HEK293 (cell line): ENCODE measurements at regions not wholly inside any gene's neighbourhood (a gene's known extent, or its start where the extent isn't known, plus 50 kb on each side); places are given as distances from the start of the nearest gene placed in this dataset.

ENCODE experiments used
- CTCF ChIA-PET: fragments of 350-600 bp; formaldehyde crosslinking; extraction: SDS; loops from one replicate; lab custom pipeline; 2021; ENCODE audit warnings: antibody characterized with exemption; lab: Yijun Ruan, JAX
- POLR2A ChIA-PET: fragments of 300-600 bp; formaldehyde crosslinking; extraction: SDS; loops from one replicate; lab custom pipeline; 2020; ENCODE audit warnings: antibody characterized with exemption, inconsistent platforms; lab: Yijun Ruan, JAX
- H3K27ac ChIP-seq: fragments of 200-500 bp; sonication (Bioruptor generic); 2 replicates; pipeline ENCODE4 v1.5.1; 2014; ENCODE audit warnings: low read depth, low read length, control low read depth, inconsistent platforms; ENCODE audit errors: extremely low read depth
- H3K36me3 ChIP-seq, 2 experiments: fragments of 200-500 bp in 1 of 2; sonication (Bioruptor generic) in 1 of 2; 1 replicate in 1 of 2; 2 replicates in 1 of 2; pipeline ENCODE4 v1.5.1; 2014 to 2017; ENCODE audit warnings: inconsistent platforms in 2 of 2, low read length in 2 of 2; ENCODE audit not compliant: control insufficient read depth in 2 of 2, insufficient read depth in 1 of 2
- H3K4me1 ChIP-seq: fragments of 200-500 bp; sonication (Bioruptor generic); 2 replicates; pipeline ENCODE4 v1.5.1; 2014; ENCODE audit warnings: mild to moderate bottlenecking, low read length, inconsistent platforms; ENCODE audit not compliant: control insufficient read depth, insufficient read depth
- H3K4me3 ChIP-seq: 2 replicates; pipeline ENCODE4 v1.5.1; 2011; ENCODE audit warnings: low read depth, mild to moderate bottlenecking, control low read depth, low read length, moderate library complexity
- H3K9me3 ChIP-seq: fragments of 200-500 bp; sonication (Bioruptor generic); 2 replicates; pipeline ENCODE4 v1.5.1; 2014; ENCODE audit warnings: low read depth, low read length, inconsistent platforms; ENCODE audit not compliant: control insufficient read depth, insufficient read depth
- BCL6B ChIP-seq: fragments of 450-650 bp; formaldehyde crosslinking; IDR thresholded peaks from 2 replicates; pipeline ENCODE4 v1.5.1; 2017; ENCODE audit warnings: missing biosample characterization, missing genetic modification characterization
- FEZF1 ChIP-seq: fragments of 450-650 bp; formaldehyde crosslinking; IDR thresholded peaks from 2 replicates; pipeline ENCODE4 v1.5.1; 2016; ENCODE audit warnings: missing biosample characterization, missing genetic modification characterization
- HOXD13 ChIP-seq: sonication (generic); formaldehyde crosslinking; IDR thresholded peaks from 2 replicates; pipeline ENCODE4 v1.8.0; 2022; ENCODE audit warnings: missing genetic modification reagents, borderline replicate concordance
- TSHZ1 ChIP-seq: fragments of 450-650 bp; formaldehyde crosslinking; IDR thresholded peaks from 2 replicates; pipeline ENCODE4 v1.5.1; 2016; ENCODE audit warnings: missing biosample characterization, missing genetic modification characterization, borderline replicate concordance
- ZBTB11 ChIP-seq: fragments of 450-650 bp; formaldehyde crosslinking; conservative IDR thresholded peaks from 2 replicates; pipeline ENCODE4 v1.5.1; 2016; ENCODE audit warnings: low read depth, missing biosample characterization, missing genetic modification characterization
- ZFHX2 ChIP-seq: fragments of 450-650 bp; formaldehyde crosslinking; conservative IDR thresholded peaks from 2 replicates; pipeline ENCODE4 v1.5.1; 2016; ENCODE audit warnings: missing biosample characterization, missing genetic modification characterization
- ZNF24 ChIP-seq: fragments of 450-650 bp; formaldehyde crosslinking; IDR thresholded peaks from 2 replicates; pipeline ENCODE4 v1.5.1; 2016; ENCODE audit warnings: missing biosample characterization, missing genetic modification characterization
- ZNF324 ChIP-seq: fragments of 450-650 bp; formaldehyde crosslinking; IDR thresholded peaks from 2 replicates; pipeline ENCODE4 v1.5.1; 2016; ENCODE audit warnings: missing biosample characterization, missing genetic modification characterization
- ZNF423 ChIP-seq: fragments of 450-650 bp; formaldehyde crosslinking; IDR thresholded peaks from 2 replicates; pipeline ENCODE4 v1.5.1; 2016; ENCODE audit warnings: missing biosample characterization, missing genetic modification characterization
- ZNF501 ChIP-seq: fragments of 450-650 bp; formaldehyde crosslinking; IDR thresholded peaks from 2 replicates; pipeline ENCODE4 v1.5.1; 2016; ENCODE audit warnings: missing biosample characterization, missing genetic modification characterization
- ZNF518A ChIP-seq: fragments of 450-650 bp; formaldehyde crosslinking; conservative IDR thresholded peaks from 2 replicates; pipeline ENCODE4 v1.5.1; 2016; ENCODE audit warnings: low read depth, missing biosample characterization, missing genetic modification characterization
- ZNF560 ChIP-seq: fragments of 450-650 bp; formaldehyde crosslinking; IDR thresholded peaks from 2 replicates; pipeline ENCODE4 v1.5.1; 2017; ENCODE audit warnings: missing biosample characterization, missing genetic modification characterization, borderline replicate concordance
- ZNF585B ChIP-seq: fragments of 450-650 bp; formaldehyde crosslinking; IDR thresholded peaks from 2 replicates; pipeline ENCODE4 v1.5.1; 2016; ENCODE audit warnings: missing biosample characterization, missing genetic modification characterization
- ZNF621 ChIP-seq: fragments of 450-650 bp; formaldehyde crosslinking; IDR thresholded peaks from 2 replicates; pipeline ENCODE4 v1.5.1; 2017; ENCODE audit warnings: missing biosample characterization, missing genetic modification characterization
- ZNF645 ChIP-seq: fragments of 450-650 bp; formaldehyde crosslinking; IDR thresholded peaks from 2 replicates; pipeline ENCODE4; 2016; ENCODE audit warnings: missing biosample characterization, missing genetic modification characterization
- ZNF654 ChIP-seq: fragments of 450-650 bp; formaldehyde crosslinking; IDR thresholded peaks from 2 replicates; pipeline ENCODE4 v1.5.1; 2016; ENCODE audit warnings: low read depth, missing biosample characterization, missing genetic modification characterization
- ZNF785 ChIP-seq: fragments of 450-650 bp; formaldehyde crosslinking; IDR thresholded peaks from 2 replicates; pipeline ENCODE4 v1.5.1; 2016; ENCODE audit warnings: missing biosample characterization, missing genetic modification characterization

- TF ChIP-seq TSHZ1 (tag by site-specific recombination) = no peak
- TF ChIP-seq ZNF501 = no peak
- no peak for TF ChIP-seq ZNF324 (tag by site-specific recombination)
These were observed 61.7 kb upstream of the AKAP13 start (continued) for GRCh38 chr15:85318732-85319076.

GRCh38 chr15:85324202-85324601 lies 56.2 kb upstream of the AKAP13 start:
- no peaks in the 10 kb centered on the region for H3K36me3 ChIP-seq
- TF ChIP-seq ZBTB11 (tag by site-specific recombination) = no peak
- no peak for TF ChIP-seq ZNF621 (tag by site-specific recombination)
- no peak for TF ChIP-seq ZNF654 (tag by site-specific recombination)
- no peak for TF ChIP-seq ZFHX2 (tag by site-specific recombination)
- no peak for TF ChIP-seq ZNF423 (tag by site-specific recombination)
- no peak for TF ChIP-seq ZNF585B (tag by site-specific recombination)
- no peak for TF ChIP-seq FEZF1 (tag by site-specific recombination)
- no peak for TF ChIP-seq HOXD13 (CRISPR knock-in tag)
- TF ChIP-seq BCL6B (tag by site-specific recombination) = peak; percentile 62; the same call in 1 of the 2 replicates
- no peak overlapping the region for H3K27ac ChIP-seq
- CTCF ChIA-PET = interaction anchor here (0.6 to 2.3 kb wide), 2 partner anchors 27 to 286 kb away, joined by 3 to 14 read pairs; no protein-coding TSS in a partner anchor
- H3K4me3 ChIP-seq = no peak overlapping the region
- no peaks in the 10 kb centered on the region for H3K4me1 ChIP-seq
- no peaks in the 10 kb centered on the region for H3K9me3 ChIP-seq
- POLR2A ChIA-PET = no interaction called here

GRCh38 chr15:85325834-85326233 lies 54.6 kb upstream of the AKAP13 start:
- Histone ChIP-seq H3K4me3 (no peak overlapping the region), H3K9me3 (no peaks in the 10 kb centered on the region), H3K27ac (no peak overlapping the region), H3K4me1 (no peaks in the 10 kb centered on the region), H3K36me3 (no peaks in the 10 kb centered on the region)
- ChIA-PET CTCF (interaction anchor here (0.9 to 9.2 kb wide), 4 partner anchors 8 to 160 kb away, joined by 3 to 117 read pairs (median 6); no protein-coding TSS in a partner anchor), POLR2A (no interaction called here)
- TF ChIP-seq ZNF24 (tag by site-specific recombination) = no peak
- TF ChIP-seq ZNF518A (tag by site-specific recombination) = no peak
- no peak for TF ChIP-seq ZNF645 (tag by site-specific recombination)
- no peak for TF ChIP-seq ZNF560 (tag by site-specific recombination)
- no peak for TF ChIP-seq FEZF1 (tag by site-specific recombination)
- no peak for TF ChIP-seq ZNF785 (tag by site-specific recombination)
